Choroid plexus epithelial cell (primary cell): ENCODE measurements at regions not wholly inside any gene's neighbourhood (a gene's known extent, or its start where the extent isn't known, plus 50 kb on each side); places are given as distances from the start of the nearest gene placed in this dataset.
"Not testable (repeated sequence)": the region's sequence is repeated elsewhere in the genome, so short reads cannot be mapped to it uniquely, and the experiment has no call there.

Source experiments
- DNase-seq: peaks from one replicate; pipeline ENCODE4 v3.0.0-alpha.2; 2010; ENCODE audit warnings: low read depth
- H3K4me3 ChIP-seq: 2 replicates; pipeline ENCODE4 v1.5.1; 2011; ENCODE audit warnings: low read depth, mild to moderate bottlenecking, control low read depth, low read length, moderate library complexity
- CTCF ChIP-seq: conservative IDR thresholded peaks from 2 replicates; pipeline ENCODE4 v1.5.1; 2011; ENCODE audit warnings: low read depth, mild to moderate bottlenecking, control low read depth, inconsistent platforms, low read length, moderate library complexity

DNA sequence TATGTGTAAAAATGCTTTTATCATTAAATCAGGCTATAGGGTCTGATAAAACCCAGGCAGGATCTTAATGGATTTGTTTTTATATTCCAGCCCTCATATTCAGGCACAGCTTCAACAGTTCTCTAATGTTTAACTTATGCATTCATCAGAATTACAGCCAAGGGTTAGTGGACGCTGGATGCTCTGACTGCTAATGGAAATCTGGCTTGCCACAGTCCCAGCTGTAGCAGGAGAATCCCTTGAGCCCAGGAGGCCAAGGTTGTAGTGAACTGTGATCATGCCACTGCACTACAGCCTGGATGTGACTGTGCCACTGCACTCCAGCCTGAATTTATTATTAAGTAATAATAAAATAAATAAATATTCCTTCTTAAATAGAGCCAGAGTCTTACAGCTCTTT lies 98.0 kb downstream of the SLC25A46 start:
- no peak for DNase-seq
- TF ChIP-seq CTCF, result no peak
- H3K4me3 ChIP-seq, result no peak overlapping the region

DNA sequence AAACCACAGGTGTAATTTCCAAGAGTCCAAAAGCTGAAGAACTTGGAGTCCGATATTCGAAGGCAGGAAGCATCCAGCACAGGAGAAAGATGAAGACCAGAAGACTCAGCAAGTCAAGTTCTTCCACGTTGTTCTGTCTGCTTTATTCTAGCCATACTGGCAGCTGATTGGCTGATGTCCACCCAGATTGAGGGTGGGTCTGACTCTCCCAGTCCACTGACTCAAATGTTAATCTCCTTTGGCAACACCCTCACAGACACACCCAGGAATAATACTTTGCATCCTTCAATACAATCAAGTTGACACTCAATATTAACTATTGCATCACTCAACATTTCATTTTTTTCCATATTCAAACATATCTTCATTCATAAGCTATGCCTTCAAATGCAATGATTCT lies 99.5 kb downstream of the SLC25A46 start:
- not testable (repeated sequence) for H3K4me3 ChIP-seq, DNase-seq

GRCh38 chr5:110838961-110839360 lies 100.2 kb downstream of the SLC25A46 start:
- no peak for TF ChIP-seq CTCF
- DNase-seq, result no peak
- H3K4me3 ChIP-seq, result no peak overlapping the region

GRCh38 chr5:110840347-110840960 lies 101.6 kb downstream of the SLC25A46 start:
- DNase-seq, result no peak
- H3K4me3 ChIP-seq, result no peak overlapping the region
- no peak for TF ChIP-seq CTCF

DNA sequence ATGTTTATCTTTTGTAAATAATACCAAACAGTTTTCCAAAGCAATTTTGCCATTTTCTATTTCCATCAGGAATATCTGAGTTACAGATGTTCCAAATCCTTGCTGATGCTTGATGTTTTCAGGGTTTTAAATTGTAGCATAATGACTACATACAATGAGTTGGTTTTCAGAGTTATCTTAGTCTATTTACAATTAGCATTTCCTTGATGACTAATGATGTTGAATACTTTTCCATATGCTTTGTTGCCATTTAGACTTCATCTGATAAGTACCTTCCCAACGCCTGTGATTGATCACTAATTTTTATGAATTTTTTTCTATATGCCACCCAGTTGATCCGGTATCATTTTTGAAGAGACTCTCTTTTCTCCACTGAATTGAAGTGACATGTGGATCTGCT lies 102.3 kb downstream of the SLC25A46 start:
- TF ChIP-seq CTCF, result no peak
- no peak overlapping the region for H3K4me3 ChIP-seq
- DNase-seq, result no peak

GRCh38 chr5:110842948-110843347 lies 104.1 kb downstream of the SLC25A46 start:
- no peak for DNase-seq
- H3K4me3 ChIP-seq, result no peak overlapping the region
- no peak for TF ChIP-seq CTCF

DNA sequence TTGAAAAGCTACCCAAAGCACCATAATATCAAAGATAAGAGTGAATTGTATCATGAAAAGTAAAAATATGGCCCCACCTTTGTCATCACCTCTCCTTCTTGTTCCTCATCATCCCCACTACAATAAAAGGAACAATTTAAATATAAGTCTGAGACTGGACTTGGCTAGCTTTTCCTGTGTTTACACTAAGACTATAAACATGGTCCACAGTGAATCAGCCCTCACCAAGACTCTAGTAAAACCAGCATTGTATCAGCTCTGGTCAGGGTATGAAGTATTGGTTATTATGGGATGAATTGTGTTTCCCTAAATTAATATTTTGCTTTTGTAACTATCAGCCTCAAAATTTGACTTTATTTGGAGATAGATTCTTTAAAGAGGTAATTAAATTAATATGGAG lies 105.4 kb downstream of the SLC25A46 start:
- H3K4me3 ChIP-seq, result no peak overlapping the region
- no peak for DNase-seq
- TF ChIP-seq CTCF, result no peak
